SW480 (cell line): ENCODE measurements at regions not wholly inside any gene's neighbourhood (a gene's known extent, or its start where the extent isn't known, plus 50 kb on each side); places are given as distances from the start of the nearest gene placed in this dataset.

Source experiments
- DNase-seq: peaks from one replicate; pipeline ENCODE4 v3.0.0-alpha.2; 2016; ENCODE audit warnings: low spot score

GRCh38 chr7:35386082-35386815 is 132.3 kb upstream of the TBX20 start:
- DNase-seq = no peak

GRCh38 chr7:35384761-35385700 is 131.1 kb upstream of the TBX20 start:
- DNase-seq = no peak

GRCh38 chr7:35380739-35381224 is 126.9 kb upstream of the TBX20 start:
- DNase-seq = no peak

- DNase-seq = no peak
These were observed 125.6 kb upstream of the TBX20 start for GRCh38 chr7:35379481-35379880.

- DNase-seq = no peak
These were observed 121.6 kb upstream of the TBX20 start for GRCh38 chr7:35375516-35375915.

GRCh38 chr7:35374858-35375257 is 121.0 kb upstream of the TBX20 start:
- DNase-seq = no peak

- no peak for DNase-seq
These were observed 117.3 kb upstream of the TBX20 start for GRCh38 chr7:35371221-35371620.

GRCh38 chr7:35370687-35371086 is 116.8 kb upstream of the TBX20 start:
- DNase-seq = no peak

- DNase-seq = no peak
These were observed 112.6 kb upstream of the TBX20 start for GRCh38 chr7:35366167-35367155.

- no peak for DNase-seq
These were observed 111.6 kb upstream of the TBX20 start for GRCh38 chr7:35365523-35365922.

GRCh38 chr7:35362341-35362740 is 108.4 kb upstream of the TBX20 start:
- no peak for DNase-seq

GRCh38 chr7:35359423-35359822 is 105.5 kb upstream of the TBX20 start:
- peak; percentile 26 for DNase-seq

GRCh38 chr7:35356495-35356894 is 102.6 kb upstream of the TBX20 start:
- DNase-seq = no peak

GRCh38 chr7:35355911-35356310 is 102.0 kb upstream of the TBX20 start:
- DNase-seq = no peak

GRCh38 chr7:35355199-35355598 is 101.3 kb upstream of the TBX20 start:
- DNase-seq = no peak

GRCh38 chr7:35353481-35353880 is 99.6 kb upstream of the TBX20 start:
- no peak for DNase-seq

GRCh38 chr7:35351466-35351865 is 97.6 kb upstream of the TBX20 start:
- no peak for DNase-seq

GRCh38 chr7:35348611-35349400 is 94.9 kb upstream of the TBX20 start:
- no peak for DNase-seq

GRCh38 chr7:35342786-35343185 is 88.9 kb upstream of the TBX20 start:
- DNase-seq = no peak

GRCh38 chr7:35339811-35340210 is 85.9 kb upstream of the TBX20 start:
- no peak for DNase-seq

GRCh38 chr7:35336444-35336843 is 82.5 kb upstream of the TBX20 start:
- no peak for DNase-seq
